ENCODE measurements at regions not wholly inside any gene's neighbourhood (a gene's known extent, or its start where the extent isn't known, plus 50 kb on each side); places are given as distances from the start of the nearest gene placed in this dataset.

DNA sequence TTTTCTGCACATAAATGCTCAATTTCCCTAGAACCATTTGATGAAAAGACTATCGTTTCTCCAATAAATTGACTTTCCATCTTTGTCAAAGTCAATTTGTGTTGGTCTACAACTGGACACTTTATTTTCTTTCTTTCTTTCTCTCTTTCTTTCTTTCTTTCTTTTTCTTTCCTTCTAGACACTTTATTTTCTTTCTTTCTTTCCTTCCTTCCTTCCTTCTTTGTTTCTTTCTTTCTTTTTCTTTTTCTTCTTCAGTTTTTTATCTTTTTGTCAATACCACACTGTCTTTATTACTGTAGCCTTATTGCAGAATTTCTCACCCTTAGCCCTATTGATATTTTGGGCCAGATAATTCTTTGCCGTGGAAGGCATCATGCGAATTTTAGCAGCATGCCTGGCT lies 73.5 kb downstream of the FASLG start:
- Histone ChIP-seq H3K27ac (ENCODE audit: low read length) (no peak overlapping the region), H3K9me3 (ENCODE audit: insufficient read depth, low read depth, low read length) (no peaks in the 10 kb centered on the region; the same call in 1 of the 2 replicates), H3K9ac (ENCODE audit: low read depth, low read length) (no peak overlapping the region), H3K36me3 (ENCODE audit: insufficient read depth, low read depth, low read length) (no peaks in the 10 kb centered on the region), H3K4me3 (ENCODE audit: low read length) (no peak overlapping the region), H3K4me1 (ENCODE audit: insufficient read depth, low read length) (no peaks in the 10 kb centered on the region), H3K27me3 (ENCODE audit: insufficient read depth, low read length) (no peaks in the 10 kb centered on the region)

DNA sequence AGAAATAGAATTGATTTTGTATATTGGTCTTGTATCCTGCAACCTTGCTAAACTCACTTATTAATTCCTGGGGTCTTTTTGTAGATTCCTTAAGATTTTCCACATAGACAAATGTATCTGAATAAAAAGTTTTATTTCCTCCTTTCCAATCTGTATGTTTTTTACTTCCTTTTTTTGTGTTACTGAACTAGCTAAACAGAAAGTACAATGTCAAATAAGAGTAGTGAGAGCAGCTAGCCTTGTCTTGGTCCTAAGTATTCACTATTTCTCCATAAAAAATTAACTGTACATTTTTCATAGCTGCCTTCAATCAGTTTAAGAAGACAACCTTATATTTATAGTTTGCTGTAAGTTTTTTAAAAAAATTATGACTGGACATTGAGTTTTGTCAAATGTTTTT lies 74.9 kb downstream of the FASLG start:
- H3K4me3 ChIP-seq (ENCODE audit: low read length), result no peak overlapping the region

DNA sequence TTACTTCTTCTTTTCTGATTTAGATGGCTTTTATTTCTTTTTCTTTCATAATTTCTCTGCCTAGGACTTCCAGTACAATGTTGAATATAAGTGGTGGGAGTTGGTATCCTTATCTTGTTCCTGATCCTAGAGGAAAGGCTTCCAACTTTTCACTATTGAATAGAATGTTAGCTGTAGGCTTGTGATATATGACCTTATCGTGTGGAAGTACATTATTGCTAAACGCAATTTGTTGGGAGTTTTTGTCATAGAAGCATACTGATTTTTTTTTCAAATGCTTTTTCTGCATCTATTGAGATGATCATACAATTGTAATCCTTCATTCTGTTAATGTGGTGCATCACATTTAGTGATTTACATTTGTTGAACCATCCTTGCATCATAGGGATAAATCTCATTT lies 79.5 kb downstream of the FASLG start:
- no peak overlapping the region for H3K4me3 ChIP-seq (ENCODE audit: low read length)
- H3K36me3 ChIP-seq (ENCODE audit: insufficient read depth, low read depth, low read length), result no peaks in the 10 kb centered on the region
- no peak overlapping the region for H3K9ac ChIP-seq (ENCODE audit: low read depth, low read length)
- no peaks in the 10 kb centered on the region for H3K4me1 ChIP-seq (ENCODE audit: insufficient read depth, low read length)
- no peak overlapping the region for H3K27ac ChIP-seq (ENCODE audit: low read length)
- H3K27me3 ChIP-seq (ENCODE audit: insufficient read depth, low read length), result no peaks in the 10 kb centered on the region
- H3K9me3 ChIP-seq (ENCODE audit: insufficient read depth, low read depth, low read length), result no peaks in the 10 kb centered on the region

More for the DNA sequence above, 74.9 kb downstream of the FASLG start:
- H3K9me3 ChIP-seq (ENCODE audit: insufficient read depth, low read depth, low read length), result no peaks in the 10 kb centered on the region; the same call in 1 of the 2 replicates
- H3K9ac ChIP-seq (ENCODE audit: low read depth, low read length), result no peak overlapping the region
- H3K36me3 ChIP-seq (ENCODE audit: insufficient read depth, low read depth, low read length), result no peaks in the 10 kb centered on the region
- no peaks in the 10 kb centered on the region for H3K4me1 ChIP-seq (ENCODE audit: insufficient read depth, low read length)
- no peak overlapping the region for H3K27ac ChIP-seq (ENCODE audit: low read length)
- no peaks in the 10 kb centered on the region for H3K27me3 ChIP-seq (ENCODE audit: insufficient read depth, low read length)

DNA sequence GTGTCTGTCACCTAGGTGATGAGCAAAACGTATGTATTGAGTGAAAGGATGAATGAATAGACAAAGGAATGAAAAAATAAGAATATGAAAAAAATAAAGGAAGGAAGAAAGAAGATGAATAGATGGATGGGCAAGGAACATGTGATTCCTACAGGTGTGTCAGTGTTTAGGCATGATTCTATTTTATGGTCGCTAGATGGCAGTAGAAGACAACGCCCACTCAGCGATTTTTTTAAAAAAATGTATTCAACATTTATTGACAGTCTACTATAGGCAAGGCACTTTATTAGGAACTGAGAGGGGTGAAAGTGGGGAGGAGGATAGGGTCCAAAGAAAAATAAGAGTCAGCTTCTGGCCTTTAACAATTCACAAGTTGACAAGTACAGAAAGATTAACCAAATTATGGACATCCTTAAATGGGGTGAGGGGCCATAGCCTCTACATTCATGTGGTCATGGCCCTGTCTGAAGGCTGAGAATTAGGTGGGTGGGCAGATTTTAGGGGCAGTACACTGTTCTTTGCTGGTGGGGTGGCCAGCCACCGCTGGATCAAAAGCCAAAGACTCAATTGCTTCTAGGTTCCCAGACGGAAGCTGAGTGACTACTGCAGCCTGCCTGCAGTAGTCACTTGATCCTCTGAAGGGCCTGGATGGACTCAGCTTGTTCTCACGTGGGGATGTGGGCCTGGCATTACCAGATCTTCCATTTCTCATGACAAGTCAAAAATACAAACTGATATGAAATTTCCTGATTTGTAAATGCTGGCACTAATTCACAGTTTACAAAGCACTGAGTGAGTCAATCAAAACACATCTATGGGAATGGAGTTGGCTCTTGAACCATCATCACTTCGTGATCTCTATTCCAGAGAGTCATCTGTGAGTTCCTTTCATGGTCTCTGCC lies 83.9 kb downstream of the FASLG start:
- H3K27me3 ChIP-seq (ENCODE audit: insufficient read depth, low read length), result no peaks in the 10 kb centered on the region
- no peaks in the 10 kb centered on the region for H3K4me1 ChIP-seq (ENCODE audit: insufficient read depth, low read length)
- H3K36me3 ChIP-seq (ENCODE audit: insufficient read depth, low read depth, low read length), result no peaks in the 10 kb centered on the region
- no peak overlapping the region for H3K4me3 ChIP-seq (ENCODE audit: low read length)
- no peak overlapping the region for H3K9ac ChIP-seq (ENCODE audit: low read depth, low read length)
- no peaks in the 10 kb centered on the region for H3K9me3 ChIP-seq (ENCODE audit: insufficient read depth, low read depth, low read length)
- H3K27ac ChIP-seq (ENCODE audit: low read length), result no peak overlapping the region

DNA sequence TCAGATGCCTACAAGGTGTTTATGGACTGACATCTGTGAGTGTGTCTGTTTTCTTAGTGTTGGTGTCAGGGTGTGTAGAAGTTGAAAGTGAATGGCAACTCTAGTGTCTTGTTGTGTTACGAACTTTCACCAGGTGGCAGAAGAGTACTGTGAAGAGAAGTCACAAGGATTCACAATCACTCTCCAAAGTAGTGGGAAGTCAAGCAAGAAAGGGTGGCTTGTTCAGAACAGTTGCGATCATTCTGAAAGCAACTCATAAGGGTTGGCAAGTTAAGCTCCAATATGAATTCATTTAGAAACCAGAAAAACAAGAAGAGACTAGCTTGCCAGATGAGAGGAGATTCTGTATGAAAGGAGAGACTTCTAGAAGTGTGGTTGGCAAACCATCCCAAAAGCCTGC lies 86.1 kb downstream of the FASLG start:
- no peak overlapping the region for H3K9ac ChIP-seq (ENCODE audit: low read depth, low read length)

DNA sequence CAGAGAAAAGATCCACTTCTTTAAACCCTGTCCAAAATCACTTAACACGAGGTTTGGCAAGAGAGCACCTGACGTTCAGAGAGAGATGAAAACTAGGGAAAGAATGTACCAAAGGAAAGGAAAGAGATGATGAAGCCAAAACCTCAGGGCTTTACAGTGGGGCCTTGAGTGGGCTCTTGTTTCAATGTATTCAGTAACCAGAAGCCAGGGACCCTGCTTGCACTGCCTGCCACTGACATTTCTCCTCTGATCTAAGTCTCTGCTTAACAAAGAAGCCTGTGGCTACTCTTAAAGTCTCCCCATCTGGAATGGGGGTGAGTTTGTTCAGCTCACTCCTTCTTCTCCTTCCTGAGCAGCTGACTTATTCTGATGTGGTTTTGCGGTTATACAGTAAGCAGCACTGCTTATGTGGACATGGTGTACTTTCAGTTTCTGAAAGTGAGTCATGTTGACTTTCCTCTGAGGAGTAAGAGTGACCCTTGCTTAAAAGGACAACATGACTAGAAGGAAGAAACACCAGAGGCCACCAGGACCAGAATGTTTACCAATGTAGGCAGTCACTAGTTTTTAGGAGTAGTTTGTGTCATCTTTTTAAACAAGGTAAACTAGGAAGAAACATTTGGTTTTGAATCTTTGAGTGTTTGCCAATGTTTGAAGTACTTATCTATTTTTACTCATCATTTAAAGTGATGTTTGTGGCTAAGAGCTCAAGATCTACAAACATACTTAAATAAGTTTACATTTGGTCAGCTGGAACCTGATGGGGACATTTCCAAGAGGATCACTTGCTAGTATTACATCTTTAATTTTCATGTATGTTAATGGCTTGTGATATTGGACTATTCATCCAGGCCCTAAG lies 87.4 kb downstream of the FASLG start:
- Histone ChIP-seq H3K4me3 (ENCODE audit: low read length) (no peak overlapping the region), H3K27ac (ENCODE audit: low read length) (no peak overlapping the region), H3K27me3 (ENCODE audit: insufficient read depth, low read length) (no peaks in the 10 kb centered on the region), H3K36me3 (ENCODE audit: insufficient read depth, low read depth, low read length) (no peaks in the 10 kb centered on the region), H3K9me3 (ENCODE audit: insufficient read depth, low read depth, low read length) (no peaks in the 10 kb centered on the region), H3K9ac (ENCODE audit: low read depth, low read length) (no peak overlapping the region), H3K4me1 (ENCODE audit: insufficient read depth, low read length) (no peaks in the 10 kb centered on the region)

More for the DNA sequence above, 86.1 kb downstream of the FASLG start:
- no peaks in the 10 kb centered on the region for H3K36me3 ChIP-seq (ENCODE audit: insufficient read depth, low read depth, low read length)
- no peaks in the 10 kb centered on the region for H3K4me1 ChIP-seq (ENCODE audit: insufficient read depth, low read length)
- H3K27me3 ChIP-seq (ENCODE audit: insufficient read depth, low read length), result no peaks in the 10 kb centered on the region
- no peak overlapping the region for H3K4me3 ChIP-seq (ENCODE audit: low read length)
- no peaks in the 10 kb centered on the region for H3K9me3 ChIP-seq (ENCODE audit: insufficient read depth, low read depth, low read length)
- no peak overlapping the region for H3K27ac ChIP-seq (ENCODE audit: low read length)

DNA sequence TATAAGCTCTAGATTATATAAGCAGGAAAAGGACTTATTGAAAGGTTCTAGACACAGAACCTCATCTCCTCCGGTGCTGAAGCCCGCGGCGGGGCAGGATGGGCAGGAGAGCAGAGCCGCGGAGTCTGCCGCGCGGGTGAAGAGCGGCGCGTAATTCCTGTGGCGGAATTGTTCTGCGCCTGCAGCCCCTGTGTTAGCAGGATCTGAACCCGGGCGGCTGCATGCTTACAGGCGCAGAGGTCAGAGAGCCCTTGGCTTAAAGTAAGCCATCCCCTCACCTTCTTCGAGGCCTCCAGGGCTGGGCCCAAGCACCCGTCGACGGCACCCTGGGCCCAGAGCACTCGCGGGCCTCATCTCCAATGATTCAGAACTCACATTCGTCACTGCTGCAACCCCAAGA lies 89.3 kb downstream of the FASLG start:
- H3K36me3 ChIP-seq (ENCODE audit: insufficient read depth, low read depth, low read length), result no peaks in the 10 kb centered on the region
- no peaks in the 10 kb centered on the region for H3K9me3 ChIP-seq (ENCODE audit: insufficient read depth, low read depth, low read length)

DNA sequence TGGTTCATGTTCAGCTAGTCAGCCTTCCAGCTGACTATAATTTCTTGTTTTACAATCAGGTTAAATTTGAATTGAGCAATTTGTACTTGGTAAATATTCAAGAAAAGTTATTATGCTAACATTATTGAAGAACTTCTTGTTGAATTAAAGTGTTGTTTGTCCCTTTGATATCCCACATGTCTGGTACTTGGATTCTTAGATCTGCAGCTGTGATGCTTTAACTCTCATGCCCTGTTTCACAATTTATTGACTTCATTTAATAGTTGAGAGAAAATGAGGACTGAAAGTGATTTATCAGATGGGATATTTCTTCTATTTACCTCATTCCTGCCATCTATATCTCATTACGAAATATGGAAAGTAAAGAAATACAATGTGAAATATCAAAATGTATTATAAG lies 92.8 kb downstream of the FASLG start:
- Histone ChIP-seq H3K36me3 (ENCODE audit: insufficient read depth, low read depth, low read length) (no peaks in the 10 kb centered on the region), H3K27me3 (ENCODE audit: insufficient read depth, low read length) (no peaks in the 10 kb centered on the region), H3K9me3 (ENCODE audit: insufficient read depth, low read depth, low read length) (no peaks in the 10 kb centered on the region), H3K4me1 (ENCODE audit: insufficient read depth, low read length) (no peaks in the 10 kb centered on the region), H3K27ac (ENCODE audit: low read length) (no peak overlapping the region), H3K9ac (ENCODE audit: low read depth, low read length) (no peak overlapping the region), H3K4me3 (ENCODE audit: low read length) (no peak overlapping the region)

More for the DNA sequence above, 89.3 kb downstream of the FASLG start:
- H3K27me3 ChIP-seq (ENCODE audit: insufficient read depth, low read length), result no peaks in the 10 kb centered on the region
- no peak overlapping the region for H3K4me3 ChIP-seq (ENCODE audit: low read length)
- H3K4me1 ChIP-seq (ENCODE audit: insufficient read depth, low read length), result no peaks in the 10 kb centered on the region
- no peak overlapping the region for H3K9ac ChIP-seq (ENCODE audit: low read depth, low read length)
- no peak overlapping the region for H3K27ac ChIP-seq (ENCODE audit: low read length)

DNA sequence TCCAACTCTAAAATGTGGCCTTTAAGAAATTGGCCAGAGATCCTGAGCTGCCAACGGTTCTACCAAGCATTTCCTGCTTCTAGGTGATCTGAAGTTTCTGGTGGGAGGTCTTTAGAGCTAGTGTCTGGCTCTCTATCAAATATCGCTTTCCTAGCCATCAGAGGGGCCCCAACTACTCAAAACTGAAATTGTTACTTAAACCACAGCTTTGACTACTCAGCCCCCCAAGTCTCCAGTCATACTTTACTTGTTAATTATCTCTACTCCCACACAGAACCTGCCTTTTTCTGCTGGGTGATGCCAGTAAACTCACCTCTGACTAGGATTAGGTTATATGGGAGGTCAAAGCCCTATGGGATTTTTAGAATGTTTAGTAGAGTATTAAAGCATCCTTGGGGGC lies 95.1 kb downstream of the FASLG start:
- Histone ChIP-seq H3K4me3 (ENCODE audit: low read length) (no peak overlapping the region), H3K27ac (ENCODE audit: low read length) (no peak overlapping the region), H3K27me3 (ENCODE audit: insufficient read depth, low read length) (no peaks in the 10 kb centered on the region), H3K4me1 (ENCODE audit: insufficient read depth, low read length) (no peaks in the 10 kb centered on the region), H3K9me3 (ENCODE audit: insufficient read depth, low read depth, low read length) (no peaks in the 10 kb centered on the region), H3K9ac (ENCODE audit: low read depth, low read length) (no peak overlapping the region), H3K36me3 (ENCODE audit: insufficient read depth, low read depth, low read length) (no peaks in the 10 kb centered on the region)

DNA sequence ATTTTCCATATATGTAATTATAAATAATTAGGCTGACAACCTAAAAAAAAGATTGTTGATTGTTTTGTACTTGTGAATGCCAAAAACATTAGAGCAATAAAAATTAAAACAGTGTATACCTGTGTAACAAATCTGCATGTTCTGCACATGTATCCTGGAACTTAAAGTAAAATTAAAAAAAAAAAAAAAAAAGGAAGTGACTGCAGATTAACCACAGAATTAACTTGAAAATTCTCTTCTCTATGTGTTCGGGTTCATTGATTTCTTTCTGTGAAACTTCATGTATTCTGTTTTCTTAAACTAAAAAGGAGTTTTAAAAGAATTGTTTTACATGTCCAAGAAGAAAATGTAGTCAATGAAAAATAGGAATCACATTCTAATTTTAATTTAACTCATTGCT lies 95.7 kb downstream of the FASLG start:
- H3K9me3 ChIP-seq (ENCODE audit: insufficient read depth, low read depth, low read length), result no peaks in the 10 kb centered on the region
- H3K4me3 ChIP-seq (ENCODE audit: low read length), result no peak overlapping the region
- no peaks in the 10 kb centered on the region for H3K27me3 ChIP-seq (ENCODE audit: insufficient read depth, low read length)
- H3K27ac ChIP-seq (ENCODE audit: low read length), result no peak overlapping the region
- no peaks in the 10 kb centered on the region for H3K4me1 ChIP-seq (ENCODE audit: insufficient read depth, low read length)
- H3K36me3 ChIP-seq (ENCODE audit: insufficient read depth, low read depth, low read length), result no peaks in the 10 kb centered on the region
- H3K9ac ChIP-seq (ENCODE audit: low read depth, low read length), result no peak overlapping the region

DNA sequence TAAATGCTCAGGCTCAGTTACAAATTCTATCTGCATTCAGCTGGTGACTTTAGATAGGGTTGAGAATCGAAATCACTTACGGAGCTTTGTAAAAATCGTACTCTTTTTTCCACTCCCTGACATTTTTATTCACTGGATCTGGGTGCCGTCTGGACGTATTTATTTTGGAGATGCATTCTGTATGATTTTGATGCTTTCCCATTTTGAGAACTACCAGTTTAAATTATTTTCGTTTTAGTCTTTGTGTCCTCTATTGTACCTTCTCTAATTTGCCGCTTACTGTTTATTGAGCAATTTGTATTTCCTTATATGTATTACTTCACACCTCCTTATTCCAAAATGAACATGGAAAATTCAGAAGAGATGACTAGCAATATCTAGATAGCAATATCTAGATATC lies 96.2 kb downstream of the FASLG start:
- Histone ChIP-seq H3K9ac (ENCODE audit: low read depth, low read length) (no peak overlapping the region), H3K27me3 (ENCODE audit: insufficient read depth, low read length) (no peaks in the 10 kb centered on the region), H3K9me3 (ENCODE audit: insufficient read depth, low read depth, low read length) (no peaks in the 10 kb centered on the region), H3K4me1 (ENCODE audit: insufficient read depth, low read length) (no peaks in the 10 kb centered on the region), H3K4me3 (ENCODE audit: low read length) (no peak overlapping the region), H3K36me3 (ENCODE audit: insufficient read depth, low read depth, low read length) (no peaks in the 10 kb centered on the region), H3K27ac (ENCODE audit: low read length) (no peak overlapping the region)

DNA sequence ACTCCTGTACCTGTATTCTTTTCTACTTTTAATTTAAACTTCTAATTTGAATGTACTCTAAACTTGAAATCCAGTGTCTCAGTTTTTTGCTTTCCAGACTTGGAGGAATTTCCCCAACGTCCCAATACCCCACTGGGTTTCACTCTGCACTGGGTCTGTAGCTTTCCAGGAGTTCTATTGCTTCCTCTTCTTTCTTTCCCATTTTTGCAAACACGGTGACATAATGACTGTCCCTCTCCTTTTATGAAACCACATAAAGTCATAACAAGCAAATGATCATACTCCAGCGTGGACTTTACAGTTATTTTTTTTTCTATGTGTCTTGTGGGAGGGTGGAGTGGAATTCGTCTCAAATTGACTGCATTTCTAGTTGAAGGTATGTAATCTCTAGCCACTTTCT lies 97.1 kb downstream of the FASLG start:
- H3K4me1 ChIP-seq (ENCODE audit: insufficient read depth, low read length), result no peaks in the 10 kb centered on the region
- H3K27me3 ChIP-seq (ENCODE audit: insufficient read depth, low read length), result no peaks in the 10 kb centered on the region
- H3K36me3 ChIP-seq (ENCODE audit: insufficient read depth, low read depth, low read length), result no peaks in the 10 kb centered on the region
- no peak overlapping the region for H3K27ac ChIP-seq (ENCODE audit: low read length)
- H3K4me3 ChIP-seq (ENCODE audit: low read length), result no peak overlapping the region
- H3K9me3 ChIP-seq (ENCODE audit: insufficient read depth, low read depth, low read length), result no peaks in the 10 kb centered on the region
- H3K9ac ChIP-seq (ENCODE audit: low read depth, low read length), result no peak overlapping the region

All from iPS-20b (cell line).